GM12891 (cell line): ENCODE measurements at regions not wholly inside any gene's neighbourhood (a gene's known extent, or its start where the extent isn't known, plus 50 kb on each side); places are given as distances from the start of the nearest gene placed in this dataset.

ENCODE experiments used
- POLR2A ChIP-seq: IDR thresholded peaks from 2 replicates; pipeline ENCODE4 v1.6.1; 2011; ENCODE audit warnings: low read depth, low read length, control low read depth
- POLR2AphosphoS5 ChIP-seq: IDR thresholded peaks from 2 replicates; pipeline ENCODE4 v1.6.1; 2011; ENCODE audit warnings: low read depth, low read length, control low read depth
- POU2F2 ChIP-seq: IDR thresholded peaks from 2 replicates; pipeline ENCODE4 v1.6.1; 2011; ENCODE audit warnings: low read depth, mild to moderate bottlenecking, control low read depth, low read length, moderate library complexity
- TAF1 ChIP-seq: IDR thresholded peaks from 2 replicates; pipeline ENCODE4 v1.6.1; 2011; ENCODE audit warnings: low read depth, low read length, control low read depth

GRCh38 chr13:111542530-111543341 is 222.3 kb downstream of the TEX29 start:
- TF ChIP-seq POLR2A (no peak), POLR2AphosphoS5 (no peak), TAF1 (no peak), POU2F2 (no peak)
